AG04449 (cell line): ENCODE measurements at regions not wholly inside any gene's neighbourhood (a gene's known extent, or its start where the extent isn't known, plus 50 kb on each side); places are given as distances from the start of the nearest gene placed in this dataset.

Source experiments
- CTCF ChIA-PET: fragments of 350-600 bp; formaldehyde crosslinking; extraction: SDS; loops from one replicate; lab custom pipeline; 2021; ENCODE audit warnings: antibody characterized with exemption; lab: Yijun Ruan, JAX
- POLR2A ChIA-PET: fragments of 400-600, 350-600 bp; formaldehyde crosslinking; extraction: SDS; loops from one replicate; lab custom pipeline; 2020; ENCODE audit warnings: antibody characterized with exemption, inconsistent platforms; lab: Yijun Ruan, JAX
- DNase-seq: peaks from one replicate; pipeline ENCODE4 v3.0.0-alpha.2; 2010; ENCODE audit warnings: low read depth, low spot score
- H3K4me3 ChIP-seq: 2 replicates; pipeline ENCODE4 v1.5.1; 2011; ENCODE audit warnings: low read depth, mild to moderate bottlenecking, control low read depth, low read length
- CTCF ChIP-seq: IDR thresholded peaks from one replicate; pipeline ENCODE4 v1.5.1; 2011; ENCODE audit warnings: mild to moderate bottlenecking, moderate library complexity, low read length, control low read depth, inconsistent platforms; ENCODE audit not compliant: insufficient read depth; ENCODE audit errors: missing control alignments

DNA sequence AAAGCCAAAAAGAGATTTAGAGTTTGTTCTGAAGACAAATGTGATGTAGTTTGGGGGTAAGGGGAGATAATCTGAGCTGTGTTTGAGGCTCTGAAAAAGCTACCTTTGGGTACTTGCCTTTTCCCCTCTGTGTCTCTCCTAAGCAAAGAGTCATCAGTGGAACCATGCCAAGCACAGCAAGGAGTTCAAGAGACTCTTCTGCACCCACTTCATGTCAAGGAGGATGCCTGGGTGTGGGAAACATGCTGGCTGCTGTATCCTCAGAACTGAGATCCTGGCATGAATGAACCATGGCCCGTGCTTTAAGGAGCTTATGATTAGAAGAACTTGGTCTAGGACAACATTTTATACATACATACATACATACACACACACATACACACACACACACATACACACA, 142.9 kb downstream of the NOC3L start:
- no peak for TF ChIP-seq CTCF
- POLR2A ChIA-PET, result no interaction called here
- H3K4me3 ChIP-seq, result no peak overlapping the region
- no peak for DNase-seq
- CTCF ChIA-PET, result no interaction called here

DNA sequence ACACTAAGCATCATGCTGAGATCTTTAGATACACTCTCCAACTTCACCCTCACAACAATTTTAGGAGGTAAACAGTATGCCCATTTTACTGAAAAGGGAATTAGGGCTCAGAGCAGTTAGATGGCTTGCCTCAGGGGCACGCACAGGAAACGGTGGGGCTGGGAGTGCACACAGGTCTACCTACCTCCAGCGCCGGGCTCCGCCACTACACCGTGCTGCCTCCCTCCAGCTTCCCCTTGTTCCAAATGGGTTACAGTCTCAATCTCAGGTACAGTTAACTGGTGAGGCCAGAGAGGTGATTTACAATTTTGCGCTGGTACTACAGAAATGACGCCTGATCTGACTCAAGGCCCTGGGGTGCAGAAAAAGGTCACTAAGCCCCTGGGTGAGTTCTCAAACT, 142.0 kb downstream of the NOC3L start:
- CTCF ChIA-PET, result interaction anchor here (1.0 kb wide), 1 partner anchor 145 kb away, joined by 3 read pairs; no protein-coding TSS in a partner anchor

GRCh38 chr10:94223702-94224370, 138.9 kb downstream of the NOC3L start:
- DNase-seq, result no peak
- TF ChIP-seq CTCF, result no peak
- no peak overlapping the region for H3K4me3 ChIP-seq
- ChIA-PET CTCF (no interaction called here), POLR2A (no interaction called here)

More for the DNA sequence above, 142.0 kb downstream of the NOC3L start:
- POLR2A ChIA-PET, result no interaction called here
- TF ChIP-seq CTCF, result no peak
- no peak for DNase-seq
- H3K4me3 ChIP-seq, result no peak overlapping the region

GRCh38 chr10:94224656-94225055, 138.1 kb downstream of the NOC3L start:
- no peak overlapping the region for H3K4me3 ChIP-seq
- no peak for DNase-seq
- no peak for TF ChIP-seq CTCF
- ChIA-PET CTCF (interaction anchor here (1.3 to 2.1 kb wide), 4 partner anchors 11 to 308 kb away, joined by 3 to 13 read pairs (median 8); no protein-coding TSS in a partner anchor), POLR2A (no interaction called here)

DNA sequence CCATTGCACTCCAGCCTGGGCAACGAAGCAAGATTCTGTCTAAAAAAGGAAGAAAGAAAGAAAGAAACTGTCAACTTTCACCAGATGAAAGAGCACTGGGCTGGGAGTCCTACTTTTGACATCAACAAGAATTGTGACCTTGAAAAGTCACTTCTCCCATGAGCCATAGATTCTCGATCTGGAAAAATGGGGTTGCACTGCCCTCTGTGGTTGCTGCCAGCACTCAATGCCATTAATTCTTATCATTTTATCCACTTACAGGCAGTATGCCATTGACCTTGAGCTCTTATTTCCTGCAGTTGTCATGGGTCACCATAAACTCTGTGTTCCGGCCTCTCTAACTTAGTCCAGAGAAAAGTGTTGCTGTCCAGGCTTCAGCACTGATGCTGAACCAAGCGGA, 137.2 kb downstream of the NOC3L start:
- ChIA-PET CTCF (interaction anchor here (1.0 to 2.1 kb wide), 6 partner anchors 10 to 309 kb away, joined by 3 to 13 read pairs (median 4); no protein-coding TSS in a partner anchor), POLR2A (no interaction called here)
- no peak for DNase-seq
- no peak overlapping the region for H3K4me3 ChIP-seq
- no peak for TF ChIP-seq CTCF

DNA sequence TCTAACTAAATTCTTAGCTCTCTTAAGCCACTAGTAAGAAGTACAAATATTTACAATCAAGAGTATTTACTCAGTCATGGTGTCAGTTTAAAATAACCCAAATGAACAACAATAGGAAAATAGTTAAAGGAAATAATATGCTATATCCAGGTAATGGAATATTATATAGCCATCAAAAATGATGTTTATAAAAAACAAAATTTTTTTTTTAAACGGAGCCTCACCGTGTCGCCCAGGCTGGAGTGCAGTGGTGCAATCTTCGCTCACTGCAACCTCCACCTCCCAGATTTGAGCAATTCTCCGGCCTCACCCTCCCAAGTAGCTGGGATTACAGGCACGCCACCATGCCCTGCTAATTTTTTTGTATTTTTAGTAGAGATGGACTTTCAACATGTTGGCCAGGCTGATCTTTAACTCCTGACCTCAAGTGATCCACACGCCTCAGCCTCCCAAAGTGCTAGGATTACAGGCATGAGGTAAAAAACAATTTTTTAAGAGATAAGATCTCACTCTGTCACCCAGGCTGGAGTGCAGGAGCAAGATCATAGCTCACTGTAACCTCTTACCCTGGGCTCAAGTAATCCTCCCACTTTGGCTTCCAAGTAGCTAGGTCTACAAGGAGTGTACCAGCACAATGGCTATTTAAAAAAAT, 132.5 kb downstream of the NOC3L start:
- TF ChIP-seq CTCF, result no peak
- H3K4me3 ChIP-seq, result no peak overlapping the region
- CTCF ChIA-PET, result interaction anchor here (1.2 kb wide), 1 partner anchor 214 kb away, joined by 3 read pairs; no protein-coding TSS in a partner anchor
- DNase-seq, result no peak
- POLR2A ChIA-PET, result no interaction called here
